ENCODE measurements at regions not wholly inside any gene's neighbourhood (a gene's known extent, or its start where the extent isn't known, plus 50 kb on each side); places are given as distances from the start of the nearest gene placed in this dataset.

- TF ChIP-seq CHD7 (IDR thresholded peaks at IDR 0.05; ENCODE audit: insufficient replicate concordance, low read length) (no peak), MAFK (IDR thresholded peaks at IDR 0.05; ENCODE audit: low read depth, low read length) (no peak), TBP (IDR thresholded peaks at IDR 0.05; ENCODE audit: low read depth, low read length) (no peak), SUZ12 (IDR thresholded peaks at IDR 0.05; ENCODE audit: low read length) (no peak), CTBP2 (IDR thresholded peaks at IDR 0.05; ENCODE audit: borderline replicate concordance, insufficient read depth, insufficient read length, low read length) (no peak), CREB1 (IDR thresholded peaks at IDR 0.05) (no peak), SAP30 (IDR thresholded peaks at IDR 0.05; ENCODE audit: insufficient read depth, insufficient replicate concordance, low read length) (no peak), PHF8 (conservative IDR thresholded peaks at IDR 0.05; ENCODE audit: low read depth, low read length) (no peak), RNF2 (IDR thresholded peaks at IDR 0.05; ENCODE audit: borderline replicate concordance, low read depth, low read length, missing control alignments, poor library complexity, severe bottlenecking) (no peak), RXRA (IDR thresholded peaks at IDR 0.05; ENCODE audit: insufficient read depth, low read depth, low read length) (no peak)
Observed at GRCh38 chr4:33658971-33659370, 2585.3 kb downstream of the ARAP2 start (continued).
